ENCODE measurements at regions not wholly inside any gene's neighbourhood (a gene's known extent, or its start where the extent isn't known, plus 50 kb on each side); places are given as distances from the start of the nearest gene placed in this dataset.

DNA sequence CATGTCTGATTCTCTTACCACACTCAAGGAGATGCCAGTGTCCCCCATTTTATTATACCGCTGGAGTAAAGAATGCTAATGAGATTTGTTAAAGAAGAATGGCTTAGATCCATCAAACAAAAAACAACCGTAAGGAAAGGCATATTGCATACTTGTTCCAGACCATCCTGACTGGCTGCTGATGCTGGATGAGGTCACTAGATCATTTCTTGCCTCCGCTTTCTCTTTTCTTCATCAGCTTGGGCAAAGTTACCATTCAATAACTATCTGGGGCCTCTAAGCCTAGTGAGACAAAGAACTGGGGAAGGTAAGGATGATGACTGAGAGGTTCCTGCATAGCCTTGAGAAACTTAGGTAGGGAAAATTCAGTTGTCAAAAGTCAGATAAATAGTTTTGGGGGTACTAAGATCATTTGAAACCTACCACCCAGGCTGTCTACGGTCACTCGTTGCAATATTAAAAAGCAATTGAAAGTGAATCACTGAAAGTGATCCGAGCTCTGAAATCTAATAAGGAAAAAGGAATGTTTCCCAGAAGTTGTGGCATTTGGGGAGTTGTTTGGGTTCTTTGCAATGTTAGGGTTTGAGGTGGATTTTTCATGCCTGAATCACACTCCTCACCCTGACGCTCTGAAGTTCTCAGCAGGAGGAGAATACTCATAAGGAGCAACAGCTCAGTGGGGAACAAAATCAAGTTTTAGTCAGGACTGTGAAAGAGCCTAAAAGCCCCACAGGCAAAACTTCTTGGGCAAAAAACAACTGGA, 176.8 kb downstream of the HHIPL2 start:
- peak; percentile 62 for DNase-seq (ENCODE audit: low read depth)
- TF ChIP-seq, protein P1, sequence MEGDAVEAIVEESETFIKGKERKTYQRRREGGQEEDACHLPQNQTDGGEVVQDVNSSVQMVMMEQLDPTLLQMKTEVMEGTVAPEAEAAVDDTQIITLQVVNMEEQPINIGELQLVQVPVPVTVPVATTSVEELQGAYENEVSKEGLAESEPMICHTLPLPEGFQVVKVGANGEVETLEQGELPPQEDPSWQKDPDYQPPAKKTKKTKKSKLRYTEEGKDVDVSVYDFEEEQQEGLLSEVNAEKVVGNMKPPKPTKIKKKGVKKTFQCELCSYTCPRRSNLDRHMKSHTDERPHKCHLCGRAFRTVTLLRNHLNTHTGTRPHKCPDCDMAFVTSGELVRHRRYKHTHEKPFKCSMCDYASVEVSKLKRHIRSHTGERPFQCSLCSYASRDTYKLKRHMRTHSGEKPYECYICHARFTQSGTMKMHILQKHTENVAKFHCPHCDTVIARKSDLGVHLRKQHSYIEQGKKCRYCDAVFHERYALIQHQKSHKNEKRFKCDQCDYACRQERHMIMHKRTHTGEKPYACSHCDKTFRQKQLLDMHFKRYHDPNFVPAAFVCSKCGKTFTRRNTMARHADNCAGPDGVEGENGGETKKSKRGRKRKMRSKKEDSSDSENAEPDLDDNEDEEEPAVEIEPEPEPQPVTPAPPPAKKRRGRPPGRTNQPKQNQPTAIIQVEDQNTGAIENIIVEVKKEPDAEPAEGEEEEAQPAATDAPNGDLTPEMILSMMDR (IDR thresholded peaks at IDR 0.05; ENCODE audit: insufficient read depth, low read depth, low read length, missing control alignments) = no peak
- H3K4me3 ChIP-seq (ENCODE audit: low read length) = no peak overlapping the region

DNA sequence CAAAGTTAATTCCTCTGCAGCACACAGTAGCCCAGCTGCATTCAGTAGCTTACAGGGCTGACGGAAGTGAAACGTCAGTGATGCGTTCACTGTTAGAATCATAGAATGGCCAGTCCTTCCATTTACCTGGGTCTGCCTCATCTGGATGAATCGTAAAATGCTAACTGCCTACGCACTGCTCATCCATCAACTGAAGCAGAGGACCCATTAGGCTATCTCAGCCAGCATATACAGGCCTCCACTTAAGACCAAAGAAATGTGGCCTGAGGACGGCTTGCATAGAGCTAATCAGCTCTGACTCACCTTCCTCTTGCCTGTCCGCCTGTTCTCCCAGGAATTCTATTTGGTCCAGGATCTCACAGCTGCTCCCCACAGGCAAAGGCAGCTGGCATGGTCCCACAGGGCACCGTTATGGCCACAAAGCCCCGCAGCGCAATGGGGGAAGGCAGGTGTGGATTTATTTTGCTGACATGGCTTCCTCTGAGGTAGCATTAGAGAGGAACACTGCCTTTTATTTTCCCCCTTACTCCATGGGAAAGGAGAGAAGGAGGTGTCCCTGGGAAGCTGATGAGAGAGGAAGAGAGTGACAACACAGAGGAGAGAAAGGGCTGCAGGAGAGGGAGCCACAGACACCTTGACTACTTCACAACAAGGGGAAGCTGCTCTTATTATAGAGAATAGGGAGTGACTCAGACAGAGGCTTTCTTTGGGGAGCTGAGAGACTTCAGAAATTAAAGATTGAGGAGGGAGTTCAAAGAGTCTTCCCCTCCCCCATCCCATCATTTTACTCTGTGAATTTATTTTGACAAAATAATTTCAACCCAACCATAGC, 177.6 kb downstream of the HHIPL2 start:
- H3K4me3 ChIP-seq (ENCODE audit: low read length) = no peak overlapping the region
- peak; percentile 74 for DNase-seq (ENCODE audit: low read depth)
- TF ChIP-seq, protein P1 (IDR thresholded peaks at IDR 0.05; ENCODE audit: insufficient read depth, low read depth, low read length, missing control alignments) = no peak

DNA sequence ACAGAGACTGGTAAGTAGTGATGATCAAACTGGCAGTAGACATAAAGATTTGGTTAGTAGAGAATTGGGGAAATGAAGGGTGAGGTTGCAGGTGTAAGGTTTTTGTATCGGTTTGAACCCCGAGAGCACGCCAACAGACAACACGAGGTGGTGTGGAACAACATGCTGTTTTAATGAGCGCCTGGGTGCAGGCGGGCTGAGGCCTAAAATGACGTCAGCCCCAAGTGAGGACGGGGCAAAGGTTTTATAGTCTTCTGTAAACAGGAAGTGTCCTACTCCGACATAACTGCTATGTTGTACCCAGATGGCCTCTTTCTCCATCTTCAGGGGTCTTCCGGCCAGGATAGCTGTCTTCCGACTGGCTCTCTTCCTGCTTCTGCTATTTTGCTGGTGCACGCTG, 178.8 kb downstream of the HHIPL2 start:
- no peak for DNase-seq (ENCODE audit: low read depth)
- TF ChIP-seq, protein P1 (IDR thresholded peaks at IDR 0.05; ENCODE audit: insufficient read depth, low read depth, low read length, missing control alignments) = no peak
- no peak overlapping the region for H3K4me3 ChIP-seq (ENCODE audit: low read length)

- TF ChIP-seq, protein P1 (IDR thresholded peaks at IDR 0.05; ENCODE audit: insufficient read depth, low read depth, low read length, missing control alignments) = no peak
- H3K4me3 ChIP-seq (ENCODE audit: low read length) = no peak overlapping the region
- no peak for DNase-seq (ENCODE audit: low read depth)
Observed at GRCh38 chr1:222358100-222358499, 189.8 kb downstream of the HHIPL2 start.

DNA sequence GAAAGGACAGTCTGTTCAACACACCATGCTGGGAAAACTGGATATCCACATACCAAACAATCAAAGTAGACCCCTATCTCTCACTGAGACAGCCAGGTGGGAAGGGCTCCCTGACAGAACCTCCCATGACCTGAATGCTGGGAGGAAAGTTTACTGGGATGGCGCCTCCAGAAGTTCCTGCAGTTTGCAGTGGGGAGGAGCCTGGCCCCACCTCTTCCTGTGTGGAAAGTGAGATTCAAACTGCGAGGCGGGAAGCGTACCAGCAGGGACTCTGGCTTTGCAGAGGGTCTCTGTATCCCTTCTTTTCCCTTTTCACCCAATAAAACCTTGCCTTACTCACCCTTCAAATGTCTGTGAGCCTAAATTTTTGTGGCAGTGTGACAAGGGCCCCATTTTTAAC, 190.7 kb downstream of the HHIPL2 start:
- DNase-seq (ENCODE audit: low read depth) = no peak
- no peak overlapping the region for H3K4me3 ChIP-seq (ENCODE audit: low read length)
- TF ChIP-seq, protein P1 (IDR thresholded peaks at IDR 0.05; ENCODE audit: insufficient read depth, low read depth, low read length, missing control alignments) = no peak

DNA sequence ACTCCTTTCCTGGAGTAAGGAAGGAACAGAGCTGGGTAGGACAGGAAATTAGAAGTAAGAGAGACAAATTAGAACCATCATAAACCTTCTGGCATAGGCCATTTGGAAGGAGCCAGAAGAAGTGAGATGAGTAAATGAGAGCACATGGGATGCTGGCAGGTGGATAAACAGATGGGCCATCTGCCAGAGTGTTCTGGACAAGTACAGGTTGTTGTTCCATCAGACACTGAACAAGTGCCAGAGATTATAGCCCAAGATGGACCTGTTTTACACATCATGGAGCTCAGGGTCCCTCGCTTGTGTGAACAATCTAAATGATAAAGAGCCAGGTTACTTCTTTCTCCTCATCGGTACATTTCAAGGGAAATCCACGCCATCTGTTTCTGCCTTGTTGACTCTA, 200.3 kb downstream of the HHIPL2 start:
- no peak for DNase-seq (ENCODE audit: low read depth)
- TF ChIP-seq, protein P1 (IDR thresholded peaks at IDR 0.05; ENCODE audit: insufficient read depth, low read depth, low read length, missing control alignments) = no peak
- no peak overlapping the region for H3K4me3 ChIP-seq (ENCODE audit: low read length)

All from epithelial cell of esophagus (primary cell).